Sigmoid colon (tissue), 4 donors: ENCODE measurements at regions not wholly inside any gene's neighbourhood (a gene's known extent, or its start where the extent isn't known, plus 50 kb on each side); places are given as distances from the start of the nearest gene placed in this dataset.

Experiments used
- EP300 ChIP-seq, 4 donors: sonication (generic); formaldehyde crosslinking; IDR thresholded peaks; one replicate each; pipeline ENCODE4 v1.6.1; 2017; ENCODE audit warnings: antibody characterized with exemption in 4 of 4
- POLR2A ChIP-seq, 2 donors: fragments of 450-650 bp; IDR thresholded peaks; one replicate each; pipeline ENCODE4 v1.6.1; 2016; ENCODE audit warnings: antibody characterized with exemption in 2 of 2, mild to moderate bottlenecking in 2 of 2, moderate library complexity in 2 of 2
- POLR2AphosphoS5 ChIP-seq, 4 donors: sonication (generic); formaldehyde crosslinking; IDR thresholded peaks; one replicate each; pipeline ENCODE4 v1.6.1; 2017; ENCODE audit warnings: antibody characterized with exemption in 4 of 4
- TF ChIP-seq, protein P1 (sequence below), 4 experiments: fragments of 450-650 bp in 3 of 4; fragments of 200-600 bp in 1 of 4; IDR thresholded peaks; one replicate each; pipeline ENCODE4 v1.5.1; 2016 to 2019; ENCODE audit warnings: antibody characterized with exemption in 4 of 4, mild to moderate bottlenecking in 3 of 4, moderate library complexity in 2 of 4

DNA sequence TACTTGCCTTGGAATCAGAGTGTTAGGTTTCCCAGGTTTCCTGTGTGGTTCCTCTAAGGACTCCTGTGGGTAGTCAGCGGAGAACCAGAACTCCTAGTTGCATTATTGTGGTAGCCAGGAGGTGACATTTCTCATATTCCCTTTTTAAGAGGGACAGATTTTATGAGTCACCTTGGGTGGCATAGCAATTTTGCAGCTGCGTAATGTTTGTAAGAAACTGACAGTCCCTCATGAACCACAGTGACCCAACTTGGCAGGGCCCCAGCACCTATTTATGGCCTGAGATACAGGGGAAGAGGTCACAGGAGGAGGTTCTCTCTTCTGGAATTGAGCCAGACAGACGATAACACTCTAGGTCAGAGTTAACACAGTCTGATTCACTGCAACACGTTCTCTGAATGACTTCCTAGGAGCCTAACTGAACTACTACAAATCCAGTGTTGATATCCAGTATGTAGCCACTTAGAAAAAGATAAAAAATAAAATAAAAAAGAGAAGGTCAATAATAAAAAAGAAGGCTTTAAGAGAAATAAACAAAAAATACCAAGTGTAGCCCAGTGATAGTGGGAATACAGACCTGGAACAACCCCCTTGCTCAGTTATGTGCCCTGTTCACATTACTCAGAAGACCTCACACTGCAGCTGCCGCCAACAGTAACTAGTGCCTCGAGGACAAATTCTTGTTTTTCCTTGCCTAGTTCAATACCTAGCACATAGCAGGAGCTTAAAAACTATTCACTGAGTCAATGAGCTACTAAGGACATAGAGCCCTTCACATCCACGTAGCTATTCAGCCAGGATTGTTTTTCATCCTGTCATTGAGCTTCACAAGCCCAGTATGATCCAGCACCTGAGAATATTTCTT is 50.7 kb upstream of the VLDLR start:
- TF ChIP-seq, protein P1, sequence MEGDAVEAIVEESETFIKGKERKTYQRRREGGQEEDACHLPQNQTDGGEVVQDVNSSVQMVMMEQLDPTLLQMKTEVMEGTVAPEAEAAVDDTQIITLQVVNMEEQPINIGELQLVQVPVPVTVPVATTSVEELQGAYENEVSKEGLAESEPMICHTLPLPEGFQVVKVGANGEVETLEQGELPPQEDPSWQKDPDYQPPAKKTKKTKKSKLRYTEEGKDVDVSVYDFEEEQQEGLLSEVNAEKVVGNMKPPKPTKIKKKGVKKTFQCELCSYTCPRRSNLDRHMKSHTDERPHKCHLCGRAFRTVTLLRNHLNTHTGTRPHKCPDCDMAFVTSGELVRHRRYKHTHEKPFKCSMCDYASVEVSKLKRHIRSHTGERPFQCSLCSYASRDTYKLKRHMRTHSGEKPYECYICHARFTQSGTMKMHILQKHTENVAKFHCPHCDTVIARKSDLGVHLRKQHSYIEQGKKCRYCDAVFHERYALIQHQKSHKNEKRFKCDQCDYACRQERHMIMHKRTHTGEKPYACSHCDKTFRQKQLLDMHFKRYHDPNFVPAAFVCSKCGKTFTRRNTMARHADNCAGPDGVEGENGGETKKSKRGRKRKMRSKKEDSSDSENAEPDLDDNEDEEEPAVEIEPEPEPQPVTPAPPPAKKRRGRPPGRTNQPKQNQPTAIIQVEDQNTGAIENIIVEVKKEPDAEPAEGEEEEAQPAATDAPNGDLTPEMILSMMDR (IDR thresholded peaks at IDR 0.05) = no peak
- peak in 2 of 4 donors; percentile 55 to 58 for TF ChIP-seq POLR2AphosphoS5 (IDR thresholded peaks at IDR 0.05)
- TF ChIP-seq POLR2A (IDR thresholded peaks at IDR 0.05) = no peak
- TF ChIP-seq EP300 (IDR thresholded peaks at IDR 0.05) = no peak
